DND-41 (cell line): ENCODE measurements at regions not wholly inside any gene's neighbourhood (a gene's known extent, or its start where the extent isn't known, plus 50 kb on each side); places are given as distances from the start of the nearest gene placed in this dataset.

ENCODE experiments used
- EZH2 ChIP-seq: IDR thresholded peaks from 3 replicates; pipeline ENCODE4 v1.6.1; 2012; ENCODE audit warnings: borderline replicate concordance, low read depth, mild to moderate bottlenecking, moderate library complexity, low read length, inconsistent platforms; ENCODE audit not compliant: severe bottlenecking
- TF ChIP-seq, protein P1 (sequence below): IDR thresholded peaks from 2 replicates; pipeline ENCODE4 v1.5.1; 2012; ENCODE audit warnings: borderline replicate concordance, low read length, moderate library complexity, mild to moderate bottlenecking; ENCODE audit not compliant: poor library complexity, severe bottlenecking; ENCODE audit errors: extremely low read depth

DNA sequence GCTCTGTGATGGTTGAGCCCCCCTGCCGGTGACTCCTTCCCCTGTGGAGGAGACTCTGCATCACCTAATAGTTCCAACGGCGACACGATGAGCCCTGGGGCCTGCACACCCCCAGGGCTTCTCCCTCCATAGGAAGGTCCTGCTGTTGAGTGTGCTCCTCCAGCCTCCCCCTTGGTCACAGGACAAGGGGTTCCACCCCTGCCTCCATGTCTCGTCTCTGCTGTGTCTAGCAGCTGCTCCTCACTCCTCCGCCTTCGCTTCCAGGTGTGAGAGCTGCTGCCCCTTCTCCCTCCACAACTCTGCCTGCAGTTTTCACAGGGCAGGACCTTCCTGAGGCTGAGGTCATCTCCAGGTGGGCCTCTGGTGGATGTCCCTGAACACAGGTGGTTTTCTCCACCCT, 1416.1 kb downstream of the TBC1D22A start:
- no peak for TF ChIP-seq EZH2
- TF ChIP-seq, protein P1, sequence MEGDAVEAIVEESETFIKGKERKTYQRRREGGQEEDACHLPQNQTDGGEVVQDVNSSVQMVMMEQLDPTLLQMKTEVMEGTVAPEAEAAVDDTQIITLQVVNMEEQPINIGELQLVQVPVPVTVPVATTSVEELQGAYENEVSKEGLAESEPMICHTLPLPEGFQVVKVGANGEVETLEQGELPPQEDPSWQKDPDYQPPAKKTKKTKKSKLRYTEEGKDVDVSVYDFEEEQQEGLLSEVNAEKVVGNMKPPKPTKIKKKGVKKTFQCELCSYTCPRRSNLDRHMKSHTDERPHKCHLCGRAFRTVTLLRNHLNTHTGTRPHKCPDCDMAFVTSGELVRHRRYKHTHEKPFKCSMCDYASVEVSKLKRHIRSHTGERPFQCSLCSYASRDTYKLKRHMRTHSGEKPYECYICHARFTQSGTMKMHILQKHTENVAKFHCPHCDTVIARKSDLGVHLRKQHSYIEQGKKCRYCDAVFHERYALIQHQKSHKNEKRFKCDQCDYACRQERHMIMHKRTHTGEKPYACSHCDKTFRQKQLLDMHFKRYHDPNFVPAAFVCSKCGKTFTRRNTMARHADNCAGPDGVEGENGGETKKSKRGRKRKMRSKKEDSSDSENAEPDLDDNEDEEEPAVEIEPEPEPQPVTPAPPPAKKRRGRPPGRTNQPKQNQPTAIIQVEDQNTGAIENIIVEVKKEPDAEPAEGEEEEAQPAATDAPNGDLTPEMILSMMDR: no peak
